ENCODE measurements at regions not wholly inside any gene's neighbourhood (a gene's known extent, or its start where the extent isn't known, plus 50 kb on each side); places are given as distances from the start of the nearest gene placed in this dataset.

GRCh38 chr7:98686466-98687080 is 69.5 kb downstream of the NPTX2 start (continued):
- no peak for TF ChIP-seq ZNF462 (CRISPR knock-in tag; IDR thresholded peaks at IDR 0.05)
- TF ChIP-seq NANOG (IDR thresholded peaks at IDR 0.05; ENCODE audit: borderline replicate concordance), result no peak

- Mint-ChIP-seq H3K4me3 (no peak overlapping the region), H3K36me3 (ENCODE audit: low read depth) (peaks cover 9% of the 10 kb centered on the region), H3K27me3 (ENCODE audit: insufficient read depth, low read depth, poor library complexity) (peaks cover 5% of the 10 kb centered on the region), H3K9me3 (peaks cover 60% of the 10 kb centered on the region), H3K4me1 (no peaks in the 10 kb centered on the region; the same call in 2 of the 3 replicates), H3K27ac (no peak overlapping the region)
- H3K27me3 ChIP-seq (ENCODE audit: insufficient read depth), result no peaks in the 10 kb centered on the region
- H3K27ac ChIP-seq (ENCODE audit: low read depth), result no peak overlapping the region
- no peak for ATAC-seq
- H3K4me1 ChIP-seq (ENCODE audit: insufficient read depth), result no peaks in the 10 kb centered on the region
- no peaks in the 10 kb centered on the region for H3K79me2 ChIP-seq (replicated peaks; ENCODE audit: insufficient read depth)
- H3K4me2 ChIP-seq, result no peak overlapping the region
- TF ChIP-seq STAT1 (IDR thresholded peaks at IDR 0.05; ENCODE audit: unreplicated experiment), result no peak
- TF ChIP-seq EZH2 (IDR thresholded peaks at IDR 0.05; ENCODE audit: low read depth, unreplicated experiment), result no peak
- no peak for TF ChIP-seq ZNF462 (CRISPR knock-in tag; IDR thresholded peaks at IDR 0.05)
- no peak for TF ChIP-seq CREB1 (CRISPR knock-in tag; IDR thresholded peaks at IDR 0.05; ENCODE audit: low read depth)
- TF ChIP-seq NANOG (IDR thresholded peaks at IDR 0.05; ENCODE audit: borderline replicate concordance), result no peak
- TF ChIP-seq EZH2phosphoT487 (IDR thresholded peaks at IDR 0.05; ENCODE audit: unreplicated experiment), result no peak
- no peaks in the 10 kb centered on the region for H3K36me3 ChIP-seq (ENCODE audit: insufficient read depth)
- H3K9me2 ChIP-seq (ENCODE audit: insufficient read depth), result peaks cover 7% of the 10 kb centered on the region; the same call in 1 of the 2 replicates
- H3F3A ChIP-seq (replicated peaks; ENCODE audit: low read depth), result no peaks in the 10 kb centered on the region
- no peak overlapping the region for H2AFZ ChIP-seq
- DNase-seq (ENCODE audit: low spot score), result no peak
- no peaks in the 10 kb centered on the region for H4K20me1 ChIP-seq (replicated peaks; ENCODE audit: insufficient read depth)
- no peak overlapping the region for H3K4me3 ChIP-seq
These were observed 70.1 kb downstream of the NPTX2 start for GRCh38 chr7:98687111-98687751.
